ENCODE measurements at regions not wholly inside any gene's neighbourhood (a gene's known extent, or its start where the extent isn't known, plus 50 kb on each side); places are given as distances from the start of the nearest gene placed in this dataset.
"Not testable (repeated sequence)": the region's sequence is repeated elsewhere in the genome, so short reads cannot be mapped to it uniquely, and the experiment has no call there.

- no peak for DNase-seq (ENCODE audit: low read depth)
Observed at GRCh38 chr7:130789436-130789835, 55.4 kb upstream of the KLF14 start.

- no peak for DNase-seq (ENCODE audit: low read depth)
Observed at GRCh38 chr7:130791746-130792145, 57.7 kb upstream of the KLF14 start.

GRCh38 chr7:130793855-130794618 is 60.0 kb upstream of the KLF14 start:
- no peak for DNase-seq (ENCODE audit: low read depth)

- no peak for DNase-seq (ENCODE audit: low read depth)
Observed at GRCh38 chr7:130794619-130794922, 60.6 kb upstream of the KLF14 start.

GRCh38 chr7:130796425-130796824 is 62.4 kb upstream of the KLF14 start:
- not testable (repeated sequence) for DNase-seq (ENCODE audit: low read depth)

- no peak for DNase-seq (ENCODE audit: low read depth)
Observed at GRCh38 chr7:130803127-130803526, 69.1 kb upstream of the KLF14 start.

GRCh38 chr7:130804220-130804619 is 70.2 kb upstream of the KLF14 start:
- DNase-seq (ENCODE audit: low read depth): no peak

GRCh38 chr7:130812819-130813218 is 78.8 kb upstream of the KLF14 start:
- DNase-seq (ENCODE audit: low read depth): not testable (repeated sequence)

GRCh38 chr7:130814778-130815335 is 80.8 kb upstream of the KLF14 start:
- DNase-seq (ENCODE audit: low read depth): no peak

- no peak for DNase-seq (ENCODE audit: low read depth)
Observed at GRCh38 chr7:130818056-130818455, 84.0 kb upstream of the KLF14 start.

- DNase-seq (ENCODE audit: low read depth): no peak
Observed at GRCh38 chr7:130821864-130822263, 87.9 kb upstream of the KLF14 start.

- DNase-seq (ENCODE audit: low read depth): no peak
Observed at GRCh38 chr7:130822642-130823041, 88.6 kb upstream of the KLF14 start.

- no peak for DNase-seq (ENCODE audit: low read depth)
Observed at GRCh38 chr7:130823060-130823459, 89.1 kb upstream of the KLF14 start.

- no peak for DNase-seq (ENCODE audit: low read depth)
Observed at GRCh38 chr7:130825819-130826218, 91.8 kb upstream of the KLF14 start.

- no peak for DNase-seq (ENCODE audit: low read depth)
Observed at GRCh38 chr7:130829415-130829814, 95.4 kb upstream of the KLF14 start.

- DNase-seq (ENCODE audit: low read depth): no peak
Observed at GRCh38 chr7:130831322-130831721, 97.3 kb upstream of the KLF14 start.

GRCh38 chr7:130831817-130832481 is 97.9 kb upstream of the KLF14 start:
- no peak for DNase-seq (ENCODE audit: low read depth)

- DNase-seq (ENCODE audit: low read depth): no peak
Observed at GRCh38 chr7:130838738-130839137, 104.7 kb upstream of the KLF14 start.

GRCh38 chr7:130840599-130840998 is 106.6 kb upstream of the KLF14 start:
- no peak for DNase-seq (ENCODE audit: low read depth)

GRCh38 chr7:130841416-130841815 is 107.4 kb upstream of the KLF14 start:
- no peak for DNase-seq (ENCODE audit: low read depth)

- DNase-seq (ENCODE audit: low read depth): no peak
Observed at GRCh38 chr7:130843703-130844102, 109.7 kb upstream of the KLF14 start.

GRCh38 chr7:130844811-130845580 is 111.0 kb upstream of the KLF14 start:
- DNase-seq (ENCODE audit: low read depth): no peak

- no peak for DNase-seq (ENCODE audit: low read depth)
Observed at GRCh38 chr7:130845581-130846085, 111.6 kb upstream of the KLF14 start.
